Cardiac muscle cell (in vitro differentiated cells and primary cell): ENCODE measurements at regions not wholly inside any gene's neighbourhood (a gene's known extent, or its start where the extent isn't known, plus 50 kb on each side); places are given as distances from the start of the nearest gene placed in this dataset.
"Not testable (repeated sequence)": the region's sequence is repeated elsewhere in the genome, so short reads cannot be mapped to it uniquely, and the experiment has no call there.

Experiments
- DNase-seq, 2 donors: peaks; one replicate each; pipeline versions ENCODE4 v3.0.0 to v3.0.0-alpha.2; 2010 to 2017; ENCODE audit warnings: low read depth in 1 of 2, low spot score in 1 of 2
- H3K27ac ChIP-seq: fragments of 200-600 bp; sonication (generic); 2 replicates; pipeline ENCODE4 v1.5.1; 2016
- H3K27me3 ChIP-seq: fragments of 200-600 bp; sonication (generic); 2 replicates; pipeline ENCODE4 v1.6.0; 2016; ENCODE audit warnings: control low read depth
- H3K36me3 ChIP-seq: fragments of 200-600 bp; sonication (generic); 2 replicates; pipeline ENCODE4 v1.5.1; 2016; ENCODE audit warnings: control low read depth
- H3K4me1 ChIP-seq: fragments of 200-600 bp; sonication (generic); 2 replicates; pipeline ENCODE4 v1.8.1; 2017; ENCODE audit warnings: low read depth, mild to moderate bottlenecking, mixed run types
- H3K4me3 ChIP-seq: fragments of 200-600 bp; sonication (generic); 2 replicates; pipeline ENCODE4 v1.5.1; 2016; ENCODE audit warnings: mild to moderate bottlenecking
- H3K9me3 ChIP-seq: fragments of 200-600 bp; sonication (generic); 2 replicates; pipeline ENCODE4 v1.5.1; 2017; ENCODE audit warnings: low read depth, mild to moderate bottlenecking, control low read depth
- CTCF ChIP-seq: IDR thresholded peaks from 2 replicates; pipeline ENCODE4 v1.5.1; 2012; ENCODE audit warnings: low read depth, mild to moderate bottlenecking, low read length

GRCh38 chr4:159966746-159967145 is 863.9 kb downstream of the RAPGEF2 start:
- Histone ChIP-seq H3K27ac (no peak overlapping the region), H3K4me3 (no peak overlapping the region), H3K9me3 (no peaks in the 10 kb centered on the region), H3K27me3 (no peaks in the 10 kb centered on the region), H3K4me1 (no peaks in the 10 kb centered on the region), H3K36me3 (no peaks in the 10 kb centered on the region)
- no peak for DNase-seq
- TF ChIP-seq CTCF: no peak

- H3K27me3 ChIP-seq, DNase-seq, H3K4me1 ChIP-seq, H3K4me3 ChIP-seq, H3K36me3 ChIP-seq, H3K9me3 ChIP-seq, H3K27ac ChIP-seq: not testable (repeated sequence)
Observed at GRCh38 chr4:159976871-159977482, 874.1 kb downstream of the RAPGEF2 start.

- no peak for DNase-seq
- H3K4me3 ChIP-seq: no peak overlapping the region
- TF ChIP-seq CTCF: no peak
- no peaks in the 10 kb centered on the region for H3K27me3 ChIP-seq
- H3K27ac ChIP-seq: no peak overlapping the region
- no peaks in the 10 kb centered on the region for H3K36me3 ChIP-seq
- no peaks in the 10 kb centered on the region for H3K9me3 ChIP-seq
- H3K4me1 ChIP-seq: no peaks in the 10 kb centered on the region
Observed at GRCh38 chr4:159977907-159978617, 875.2 kb downstream of the RAPGEF2 start.

GRCh38 chr4:159979351-159979750 is 876.5 kb downstream of the RAPGEF2 start:
- H3K4me1 ChIP-seq: no peaks in the 10 kb centered on the region
- H3K9me3 ChIP-seq: no peaks in the 10 kb centered on the region
- no peak overlapping the region for H3K27ac ChIP-seq
- DNase-seq: no peak
- no peak for TF ChIP-seq CTCF
- H3K27me3 ChIP-seq: no peaks in the 10 kb centered on the region
- H3K36me3 ChIP-seq: no peaks in the 10 kb centered on the region
- no peak overlapping the region for H3K4me3 ChIP-seq

GRCh38 chr4:159979953-159980352 is 877.1 kb downstream of the RAPGEF2 start:
- Histone ChIP-seq H3K4me1 (no peaks in the 10 kb centered on the region), H3K36me3 (no peaks in the 10 kb centered on the region), H3K4me3 (no peak overlapping the region), H3K27me3 (no peaks in the 10 kb centered on the region), H3K27ac (no peak overlapping the region), H3K9me3 (no peaks in the 10 kb centered on the region)
- TF ChIP-seq CTCF: no peak
- DNase-seq: no peak

GRCh38 chr4:159980826-159981468 is 878.1 kb downstream of the RAPGEF2 start:
- no peaks in the 10 kb centered on the region for H3K27me3 ChIP-seq
- no peak overlapping the region for H3K4me3 ChIP-seq
- no peaks in the 10 kb centered on the region for H3K4me1 ChIP-seq
- no peak overlapping the region for H3K27ac ChIP-seq
- TF ChIP-seq CTCF: no peak
- no peaks in the 10 kb centered on the region for H3K36me3 ChIP-seq
- H3K9me3 ChIP-seq: no peaks in the 10 kb centered on the region
- no peak for DNase-seq
